NCI-H1436 (cell line): ENCODE measurements at regions not wholly inside any gene's neighbourhood (a gene's known extent, or its start where the extent isn't known, plus 50 kb on each side); places are given as distances from the start of the nearest gene placed in this dataset.
"Not testable (repeated sequence)": the region's sequence is repeated elsewhere in the genome, so short reads cannot be mapped to it uniquely, and the experiment has no call there.

Experiments
- DNase-seq: peaks from one replicate; lab custom pipeline; 2025; lab: John Stamatoyannopoulos, UW

GRCh38 chr1:149229813-149230212 is 126.5 kb upstream of the NBPF9 start:
- DNase-seq, result not testable (repeated sequence)

- not testable (repeated sequence) for DNase-seq
Measured at GRCh38 chr1:149234926-149235914, 131.9 kb upstream of the NBPF9 start.

GRCh38 chr1:149237515-149237914 is 134.2 kb upstream of the NBPF9 start:
- DNase-seq, result not testable (repeated sequence)

- not testable (repeated sequence) for DNase-seq
Measured at GRCh38 chr1:149239897-149240508, 136.7 kb upstream of the NBPF9 start.

- not testable (repeated sequence) for DNase-seq
Measured at GRCh38 chr1:149240530-149240929, 137.2 kb upstream of the NBPF9 start.

- not testable (repeated sequence) for DNase-seq
Measured at GRCh38 chr1:149241272-149241671, 137.9 kb upstream of the NBPF9 start.

GRCh38 chr1:149243572-149243971 is 140.2 kb upstream of the NBPF9 start:
- DNase-seq, result not testable (repeated sequence)

GRCh38 chr1:149244621-149245020 is 141.3 kb upstream of the NBPF9 start:
- not testable (repeated sequence) for DNase-seq

- DNase-seq, result not testable (repeated sequence)
Measured at GRCh38 chr1:149246212-149246611, 142.9 kb upstream of the NBPF9 start.

- DNase-seq, result not testable (repeated sequence)
Measured at GRCh38 chr1:149248610-149249009, 145.3 kb upstream of the NBPF9 start.

- DNase-seq, result not testable (repeated sequence)
Measured at GRCh38 chr1:149249850-149250467, 146.6 kb upstream of the NBPF9 start.

- DNase-seq, result not testable (repeated sequence)
Measured at GRCh38 chr1:149254894-149255847, 151.8 kb upstream of the NBPF9 start.

- DNase-seq, result not testable (repeated sequence)
Measured at GRCh38 chr1:149260284-149260683, 156.9 kb upstream of the NBPF9 start.

- not testable (repeated sequence) for DNase-seq
Measured at GRCh38 chr1:149260736-149261340, 157.5 kb upstream of the NBPF9 start.

- DNase-seq, result not testable (repeated sequence)
Measured at GRCh38 chr1:149267287-149267686, 163.9 kb upstream of the NBPF9 start.

- DNase-seq, result not testable (repeated sequence)
Measured at GRCh38 chr1:149269001-149269702, 165.8 kb upstream of the NBPF9 start.

GRCh38 chr1:149269833-149270232 is 166.5 kb upstream of the NBPF9 start:
- DNase-seq, result not testable (repeated sequence)

GRCh38 chr1:149274493-149274892 is 171.1 kb upstream of the NBPF9 start:
- not testable (repeated sequence) for DNase-seq

GRCh38 chr1:149275802-149276201 is 172.5 kb upstream of the NBPF9 start:
- not testable (repeated sequence) for DNase-seq

GRCh38 chr1:149276496-149276895 is 173.1 kb upstream of the NBPF9 start:
- DNase-seq, result not testable (repeated sequence)
